Stimulated activated CD8-positive, alpha-beta memory T cell treated with anti-CD3 and anti-CD28 coated beads, Interleukin-15, amount 100 ng/mL, for 24 hours (primary cell): ENCODE measurements at regions not wholly inside any gene's neighbourhood (a gene's known extent, or its start where the extent isn't known, plus 50 kb on each side); places are given as distances from the start of the nearest gene placed in this dataset.
"Not testable (repeated sequence)": the region's sequence is repeated elsewhere in the genome, so short reads cannot be mapped to it uniquely, and the experiment has no call there.

ENCODE experiments used
- DNase-seq: peaks from one replicate; pipeline ENCODE4 v3.0.0-alpha.2; 2020; ENCODE audit warnings: low read depth

- DNase-seq = no peak
These were observed 571.5 kb upstream of the PPP2R3A start for GRCh38 chr3:135393898-135394525.

DNA sequence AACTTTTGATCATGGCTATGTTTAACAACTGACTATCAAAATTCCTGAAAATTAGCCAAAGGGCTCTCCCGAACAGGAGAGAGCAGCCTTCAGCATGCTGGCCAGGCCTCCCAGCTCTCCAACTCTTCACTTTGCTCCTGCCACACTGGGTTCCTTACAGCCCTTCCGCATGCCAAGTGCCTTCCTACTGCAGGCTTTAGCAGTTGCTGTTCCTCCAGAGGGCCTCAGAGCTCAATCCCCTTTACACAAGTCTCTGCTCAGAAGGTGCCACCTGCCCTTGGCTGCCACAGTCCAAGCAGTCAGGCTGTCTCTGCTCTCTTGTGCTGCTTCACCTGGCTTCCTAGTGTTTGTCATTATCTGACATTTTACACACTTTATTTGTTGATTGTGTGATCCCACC lies 553.1 kb upstream of the PPP2R3A start:
- DNase-seq = no peak

DNA sequence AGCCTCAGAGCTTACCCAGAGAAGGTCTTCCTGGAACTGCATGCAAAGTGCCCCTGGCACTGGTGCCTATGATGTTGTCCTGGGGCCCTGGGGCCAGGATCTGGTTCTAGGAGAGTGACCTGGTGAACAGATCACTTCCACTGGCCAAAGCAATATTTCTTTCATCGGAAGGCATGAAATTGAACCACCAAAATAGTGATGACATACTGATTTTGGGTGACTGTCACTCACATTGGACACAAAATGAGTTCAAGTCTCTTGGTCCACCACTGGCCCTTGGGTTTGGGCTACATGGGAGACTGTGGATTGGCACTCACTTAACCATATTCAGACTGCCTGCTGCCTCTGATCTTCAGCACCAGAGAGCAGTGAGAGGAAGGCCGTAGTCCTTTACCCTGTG lies 549.3 kb upstream of the PPP2R3A start:
- DNase-seq = no peak

DNA sequence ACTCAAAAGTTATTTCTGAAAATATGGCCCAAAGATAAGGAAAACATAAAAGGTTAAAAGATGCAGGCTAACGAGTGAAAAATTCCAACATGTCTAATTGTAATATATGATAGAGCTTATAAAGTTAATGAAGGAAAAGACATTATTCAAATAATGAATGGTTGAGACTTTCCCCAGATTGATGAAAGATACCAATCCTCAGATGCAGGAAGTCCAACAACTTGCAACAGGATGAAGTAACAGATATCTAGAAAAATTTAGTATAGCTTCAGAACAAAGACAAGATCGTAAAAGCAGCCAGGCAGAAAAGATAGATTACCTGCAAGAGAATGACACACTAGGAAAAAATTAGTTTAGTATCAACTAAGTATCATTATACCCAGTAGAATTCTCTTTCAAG lies 546.4 kb upstream of the PPP2R3A start:
- no peak for DNase-seq

DNA sequence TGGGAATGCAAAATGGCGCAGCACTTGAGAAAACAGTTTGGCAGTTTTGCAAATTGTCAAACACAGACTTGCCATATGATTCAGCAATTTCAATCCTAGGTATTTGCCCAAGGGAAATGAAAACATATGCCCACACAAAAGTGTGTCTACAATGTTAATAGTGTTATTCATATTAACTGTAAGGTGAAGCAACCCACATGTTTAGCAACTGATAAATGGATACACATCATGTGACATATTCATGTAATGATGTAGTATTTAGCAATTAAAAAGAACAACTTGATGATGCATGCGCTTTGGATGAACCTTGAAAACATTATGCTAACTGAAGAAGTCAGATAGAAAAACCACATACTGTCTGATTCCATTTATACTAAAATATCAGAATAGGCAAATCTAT lies 539.0 kb upstream of the PPP2R3A start:
- DNase-seq = no peak

DNA sequence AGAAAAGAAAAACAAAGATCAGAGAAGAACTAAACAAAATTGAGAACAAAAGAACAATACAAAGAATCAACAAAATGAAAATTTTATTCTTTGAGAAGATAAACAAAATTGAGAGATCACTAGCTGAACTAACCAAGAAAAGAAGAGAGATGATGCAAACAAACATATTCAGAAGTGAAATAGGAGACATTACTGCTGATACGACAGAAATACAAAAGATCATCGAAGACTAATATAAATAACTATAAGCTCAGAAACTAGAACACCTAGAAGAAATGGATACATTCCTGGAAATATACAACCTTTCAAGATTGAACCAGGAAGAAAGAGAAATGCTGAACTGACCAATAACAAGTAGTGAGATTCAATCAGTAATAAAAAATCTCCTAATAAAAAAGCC lies 533.1 kb upstream of the PPP2R3A start:
- DNase-seq = no peak

DNA sequence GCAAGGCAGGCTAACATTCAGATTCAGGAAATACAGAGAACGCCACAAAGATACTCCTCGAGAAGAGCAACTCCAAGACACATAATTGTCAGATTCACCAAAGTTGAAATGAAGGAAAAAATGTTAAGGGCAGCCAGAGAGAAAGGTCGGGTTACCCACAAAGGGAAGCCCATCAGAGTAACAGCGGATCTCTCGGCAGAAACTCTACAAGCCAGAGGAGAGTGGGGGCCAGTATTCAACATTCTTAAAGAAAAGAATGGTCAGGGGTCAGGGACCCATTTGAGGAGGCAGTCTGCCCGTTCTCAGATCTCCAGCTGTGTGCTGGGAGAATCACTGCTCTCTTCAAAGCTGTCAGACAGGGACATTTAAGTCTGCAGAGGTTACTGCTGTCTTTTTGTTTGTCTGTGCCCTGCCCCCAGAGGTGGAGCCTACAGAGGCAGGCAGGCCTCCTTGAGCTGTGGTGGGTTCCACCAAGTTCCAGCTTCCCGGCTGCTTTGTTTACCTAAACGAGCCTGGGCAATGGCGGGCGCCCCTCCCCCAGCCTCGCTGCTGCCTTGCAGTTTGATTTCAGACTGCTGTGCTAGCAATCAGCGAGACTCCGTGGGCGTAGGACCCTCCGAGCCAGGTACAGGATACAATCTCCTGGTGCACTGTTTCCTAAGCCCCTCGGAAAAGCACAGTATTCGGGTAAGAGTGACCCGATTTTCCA lies 526.5 kb upstream of the PPP2R3A start:
- not testable (repeated sequence) for DNase-seq

GRCh38 chr3:135439632-135440031 lies 525.9 kb upstream of the PPP2R3A start:
- DNase-seq = not testable (repeated sequence)

DNA sequence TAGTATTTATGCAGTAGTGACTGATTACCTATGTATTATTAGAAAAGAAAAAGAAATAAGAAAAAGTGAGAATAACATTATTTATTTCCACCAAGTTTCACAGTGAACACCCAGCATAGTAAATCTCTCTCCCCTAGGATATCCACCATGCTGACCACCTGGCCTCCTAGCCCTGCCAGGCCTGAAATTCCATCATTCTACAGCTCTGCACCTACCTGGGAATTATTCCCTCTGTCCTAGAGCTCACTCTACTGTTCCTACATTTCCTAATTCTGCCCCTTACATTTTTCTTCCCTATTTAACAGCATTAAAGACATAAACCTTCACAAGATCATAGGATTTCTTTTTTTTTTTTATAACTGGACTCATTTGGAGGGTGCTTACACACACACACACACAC lies 525.3 kb upstream of the PPP2R3A start:
- DNase-seq = no peak

DNA sequence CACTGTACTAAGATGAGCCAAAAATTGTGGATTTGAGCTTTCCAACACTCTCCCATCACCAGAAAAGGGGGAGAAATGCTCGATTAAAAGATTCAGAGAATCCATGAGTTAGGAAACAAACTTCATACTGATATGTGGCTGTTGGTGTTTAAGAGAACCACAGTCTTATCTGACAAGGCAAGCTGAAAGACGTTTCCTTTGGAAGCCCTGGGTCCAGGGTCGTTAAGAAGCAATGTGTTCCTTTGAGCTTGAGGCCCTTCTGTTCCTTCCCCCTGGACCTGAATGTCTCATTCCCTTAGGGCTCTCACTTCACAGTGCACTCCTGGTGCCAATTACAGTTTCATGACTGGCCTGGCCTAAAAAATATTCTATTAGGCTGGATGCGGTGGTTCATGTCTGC lies 524.8 kb upstream of the PPP2R3A start:
- no peak for DNase-seq

GRCh38 chr3:135444058-135444457 lies 521.5 kb upstream of the PPP2R3A start:
- DNase-seq = no peak

GRCh38 chr3:135447483-135447882 lies 518.0 kb upstream of the PPP2R3A start:
- DNase-seq = no peak

- no peak for DNase-seq
These were observed 517.0 kb upstream of the PPP2R3A start for GRCh38 chr3:135448520-135448919.

GRCh38 chr3:135449046-135449445 lies 516.5 kb upstream of the PPP2R3A start:
- DNase-seq = no peak

- DNase-seq = no peak
These were observed 514.3 kb upstream of the PPP2R3A start for GRCh38 chr3:135451037-135451785.

DNA sequence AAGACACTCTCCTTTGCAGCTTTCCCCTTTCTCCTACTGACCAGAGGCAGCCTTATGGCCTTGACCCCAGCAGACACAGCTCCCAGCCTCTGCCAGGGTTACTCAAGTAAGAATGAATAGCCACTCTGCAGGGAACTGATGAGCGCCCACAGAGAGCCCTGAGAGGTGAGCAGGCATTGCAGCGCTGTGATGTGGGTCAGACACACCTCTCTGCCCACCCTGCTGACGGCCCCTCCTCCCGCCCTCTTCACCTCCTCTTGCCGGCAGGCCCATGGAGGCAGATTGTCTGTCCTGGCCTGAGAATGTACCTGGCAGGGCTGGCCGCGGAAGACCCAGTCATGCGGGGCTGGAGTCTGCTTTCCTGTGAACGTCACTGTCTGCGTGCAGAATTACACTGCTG lies 512.6 kb upstream of the PPP2R3A start:
- no peak for DNase-seq

DNA sequence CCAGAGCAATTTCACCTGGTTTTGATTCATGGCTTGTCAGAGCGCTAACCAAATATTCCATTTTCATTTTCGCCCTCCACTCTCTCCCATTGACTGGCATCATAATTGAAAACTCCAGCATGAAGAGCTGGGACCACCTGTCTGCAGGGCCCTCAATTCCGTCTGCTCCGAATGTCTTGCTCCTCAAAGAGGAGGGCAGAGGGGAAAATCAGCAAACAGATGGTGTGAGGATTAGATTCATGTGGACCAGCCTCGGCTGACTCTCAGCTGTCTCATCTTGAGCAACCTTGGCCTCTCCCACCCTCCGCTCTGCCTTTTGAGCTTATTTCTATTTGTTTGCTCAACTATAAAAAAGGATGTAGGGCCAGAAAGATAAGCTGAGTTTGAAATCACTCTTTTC lies 512.2 kb upstream of the PPP2R3A start:
- DNase-seq = no peak

DNA sequence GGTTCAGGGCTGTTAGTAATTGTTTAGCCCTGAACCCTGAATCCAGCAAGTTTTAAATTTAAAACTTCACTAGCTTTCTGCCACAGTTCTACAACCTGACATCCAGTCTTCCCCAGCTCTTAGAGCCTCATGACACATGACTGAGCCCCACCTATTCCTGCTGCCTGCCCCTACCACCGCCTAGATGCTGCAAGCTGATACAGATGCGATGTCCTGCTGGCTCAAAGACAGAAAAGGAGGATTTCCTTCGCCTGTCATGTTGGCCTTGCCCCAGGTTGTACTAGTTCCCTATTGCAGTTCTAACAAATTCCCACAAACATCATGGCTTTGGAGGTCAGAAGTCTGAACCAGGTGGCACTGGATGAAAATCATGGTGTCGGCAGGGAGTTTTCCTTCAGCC lies 510.6 kb upstream of the PPP2R3A start:
- DNase-seq = no peak

- no peak for DNase-seq
These were observed 509.3 kb upstream of the PPP2R3A start for GRCh38 chr3:135456108-135456790.

- DNase-seq = no peak
These were observed 506.8 kb upstream of the PPP2R3A start for GRCh38 chr3:135458541-135459322.

DNA sequence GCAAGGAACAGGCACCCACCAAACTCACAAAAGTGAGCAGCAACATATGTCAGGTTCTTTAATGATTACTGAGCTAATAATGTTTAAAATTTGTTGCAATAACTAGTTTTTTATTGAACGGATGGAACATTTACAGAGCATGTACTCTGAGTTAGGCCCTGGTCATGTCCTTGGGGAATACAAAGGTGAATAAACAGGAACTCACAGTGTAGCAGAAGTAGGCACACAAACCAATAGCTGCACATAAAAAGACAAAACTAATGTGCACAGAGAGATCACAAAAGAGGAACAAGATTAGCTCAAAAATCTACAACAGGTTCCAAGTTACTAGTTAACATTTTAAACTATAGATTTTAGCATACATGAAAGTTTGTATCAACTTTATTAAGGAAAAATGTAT lies 505.3 kb upstream of the PPP2R3A start:
- DNase-seq = no peak

DNA sequence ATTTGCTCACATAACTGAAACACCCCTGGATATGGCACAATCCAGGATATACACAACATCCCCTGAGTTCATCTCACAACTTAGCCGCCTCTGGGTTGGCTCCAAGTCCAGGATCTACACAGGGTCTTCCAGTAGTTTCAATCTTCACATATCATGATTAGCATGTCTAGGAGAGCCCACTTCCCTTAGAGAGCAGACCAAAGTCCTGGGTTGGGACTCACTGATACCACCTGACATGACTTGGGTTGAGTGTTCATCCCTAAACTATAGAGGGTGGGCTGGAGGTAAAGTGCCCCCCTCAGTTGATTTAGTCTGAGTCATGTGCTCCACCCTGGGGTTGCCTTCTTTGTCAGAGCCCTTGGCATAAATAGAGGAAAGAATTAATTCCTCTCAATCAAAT lies 493.6 kb upstream of the PPP2R3A start:
- DNase-seq = no peak
